HG03521 (cell line): ENCODE measurements at regions not wholly inside any gene's neighbourhood (a gene's known extent, or its start where the extent isn't known, plus 50 kb on each side); places are given as distances from the start of the nearest gene placed in this dataset.
"Not testable (repeated sequence)": the region's sequence is repeated elsewhere in the genome, so short reads cannot be mapped to it uniquely, and the experiment has no call there.

ENCODE experiments used
- ATAC-seq: cut with Tn5 transposase; IDR thresholded peaks from one replicate; pipeline ENCODE4 v1.9.1; 2021; ENCODE audit warnings: mild to moderate bottlenecking, moderate library complexity; ENCODE audit not compliant: unreplicated experiment

DNA sequence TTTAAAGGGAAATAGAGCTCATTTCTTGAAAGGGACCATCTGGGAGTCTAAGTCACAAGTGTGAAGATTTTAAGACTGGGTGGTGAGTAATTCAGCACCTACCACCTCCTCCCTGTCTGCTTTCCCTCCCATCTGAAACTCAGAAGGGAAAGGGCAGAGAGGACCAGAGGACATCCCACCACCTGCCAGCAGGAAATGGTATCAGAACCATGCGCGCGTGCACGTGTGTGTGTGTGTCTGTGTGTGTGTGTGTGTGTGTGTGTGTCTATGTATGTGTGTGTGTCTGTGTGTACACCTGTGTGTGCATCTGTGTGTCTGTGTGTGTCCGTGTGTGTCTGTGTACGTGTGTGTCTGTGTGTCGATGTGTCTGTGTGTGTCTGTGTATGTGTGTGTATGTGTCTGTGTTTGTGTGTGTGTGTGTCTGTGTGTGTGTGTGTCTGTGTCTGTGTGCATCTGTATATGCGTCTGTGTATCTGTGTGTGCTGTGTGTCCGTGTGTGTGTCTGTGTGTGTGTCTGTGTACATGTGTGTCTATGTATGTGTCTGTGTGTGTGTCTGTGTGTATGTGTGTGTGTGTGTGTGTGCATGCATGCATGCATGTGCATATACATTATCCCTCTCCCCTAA is 76.8 kb downstream of the ZFP36L2 start:
- ATAC-seq: no peak

DNA sequence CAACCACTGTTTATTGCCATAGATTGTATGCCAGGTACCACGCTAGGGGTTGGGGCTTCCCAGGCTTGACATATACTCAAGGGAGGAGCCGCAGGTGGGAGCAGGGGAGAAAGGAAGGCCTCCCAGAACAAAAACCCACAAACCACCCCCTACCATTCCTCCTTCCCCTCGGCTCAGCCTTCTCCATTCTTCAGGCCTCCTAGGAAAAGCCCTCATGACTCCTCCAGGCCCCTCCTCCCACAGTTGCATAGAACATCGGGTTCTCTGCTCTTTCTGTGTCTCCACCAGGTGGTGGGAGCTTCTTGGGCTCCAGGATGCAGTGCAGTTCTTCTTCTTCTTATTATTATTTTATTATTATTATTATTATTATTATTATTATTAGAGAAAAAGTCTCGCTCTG is 80.3 kb downstream of the ZFP36L2 start:
- no peak for ATAC-seq

DNA sequence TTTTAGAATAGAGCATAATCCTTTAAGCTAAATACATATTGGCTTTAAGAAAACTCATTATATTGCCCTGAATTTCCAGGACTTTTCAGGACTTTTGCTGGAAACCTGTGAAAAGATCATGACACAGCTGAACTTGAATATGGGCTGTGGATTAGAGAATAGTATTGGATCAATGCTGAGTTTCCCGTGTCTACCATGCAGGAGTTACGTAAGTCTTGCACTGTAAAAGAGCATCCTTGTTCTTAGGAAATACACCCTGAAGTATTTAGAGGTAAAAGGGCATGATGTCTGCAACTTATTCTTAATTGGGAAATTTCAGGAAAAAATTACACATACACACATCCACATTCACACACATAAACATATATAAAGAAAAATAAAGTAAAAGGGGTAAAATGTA is 82.1 kb downstream of the ZFP36L2 start:
- ATAC-seq: no peak

DNA sequence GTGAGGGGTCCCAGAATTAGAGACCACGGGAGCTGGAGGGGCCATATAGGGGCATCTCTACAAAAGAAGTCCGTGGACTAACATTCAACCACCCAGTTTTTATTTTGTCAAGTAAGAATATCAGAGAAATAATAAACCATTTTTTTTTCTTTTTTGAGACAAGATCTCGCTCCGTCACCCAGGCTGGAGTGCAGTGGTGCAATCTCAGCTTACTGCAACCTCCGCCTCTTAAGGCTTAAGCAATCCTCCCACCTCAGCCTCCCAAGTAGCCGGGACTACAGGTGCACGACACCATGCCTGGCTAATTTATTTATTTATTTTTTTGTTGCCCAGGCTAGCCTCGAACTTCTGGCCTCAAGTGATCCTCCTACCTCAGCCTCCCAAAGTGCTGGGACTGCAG is 82.7 kb downstream of the ZFP36L2 start:
- no peak for ATAC-seq

DNA sequence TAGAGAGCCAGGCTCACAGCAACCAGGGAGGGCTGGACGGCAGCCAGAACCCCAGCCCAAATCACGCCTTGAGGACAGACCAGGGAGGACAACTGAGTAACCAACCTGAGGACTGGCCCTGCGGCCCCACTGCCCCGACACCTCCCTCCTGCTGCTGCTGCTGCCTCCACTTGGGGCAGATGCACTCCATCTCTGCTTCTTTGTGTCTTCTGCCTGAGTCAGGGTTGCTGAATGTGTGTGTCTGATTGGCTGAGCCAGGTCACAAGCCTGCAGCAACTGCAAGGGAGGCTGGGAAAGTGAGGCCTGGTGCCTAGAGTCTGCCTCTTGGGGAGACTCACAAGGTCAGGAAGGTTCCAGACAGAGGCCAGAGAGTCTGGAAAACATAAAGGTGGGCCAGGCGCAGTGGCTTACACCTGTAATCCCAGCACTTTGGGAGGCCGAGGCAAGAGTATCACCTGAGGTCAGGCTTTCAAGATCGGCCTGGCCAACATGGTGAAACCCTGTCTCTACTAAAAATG is 83.4 kb downstream of the ZFP36L2 start:
- ATAC-seq: no peak

DNA sequence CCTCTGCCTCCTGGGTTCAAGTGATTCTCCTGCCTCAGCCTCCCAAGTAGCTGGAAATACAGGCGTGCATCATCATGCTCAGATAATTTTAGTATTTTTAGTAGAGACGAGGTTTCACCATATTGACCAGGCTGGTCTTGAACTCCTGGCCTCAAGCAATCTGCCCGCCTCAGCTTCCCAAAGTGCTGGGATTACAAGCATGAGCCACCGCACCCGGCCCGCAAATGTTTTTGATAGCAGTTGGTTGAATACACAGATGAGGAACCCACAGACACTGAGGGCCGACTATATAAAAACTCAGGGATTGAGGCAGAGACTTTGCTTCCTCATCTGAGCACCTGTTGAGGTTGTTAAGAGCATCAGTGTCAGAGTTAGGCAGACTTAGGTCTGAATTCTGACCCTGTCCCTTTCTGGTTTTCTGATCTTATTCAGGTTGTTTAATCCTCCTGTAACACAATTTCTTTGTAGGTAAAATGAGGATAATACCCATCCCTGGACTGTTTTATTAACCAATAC is 84.7 kb downstream of the ZFP36L2 start:
- ATAC-seq: not testable (repeated sequence)

DNA sequence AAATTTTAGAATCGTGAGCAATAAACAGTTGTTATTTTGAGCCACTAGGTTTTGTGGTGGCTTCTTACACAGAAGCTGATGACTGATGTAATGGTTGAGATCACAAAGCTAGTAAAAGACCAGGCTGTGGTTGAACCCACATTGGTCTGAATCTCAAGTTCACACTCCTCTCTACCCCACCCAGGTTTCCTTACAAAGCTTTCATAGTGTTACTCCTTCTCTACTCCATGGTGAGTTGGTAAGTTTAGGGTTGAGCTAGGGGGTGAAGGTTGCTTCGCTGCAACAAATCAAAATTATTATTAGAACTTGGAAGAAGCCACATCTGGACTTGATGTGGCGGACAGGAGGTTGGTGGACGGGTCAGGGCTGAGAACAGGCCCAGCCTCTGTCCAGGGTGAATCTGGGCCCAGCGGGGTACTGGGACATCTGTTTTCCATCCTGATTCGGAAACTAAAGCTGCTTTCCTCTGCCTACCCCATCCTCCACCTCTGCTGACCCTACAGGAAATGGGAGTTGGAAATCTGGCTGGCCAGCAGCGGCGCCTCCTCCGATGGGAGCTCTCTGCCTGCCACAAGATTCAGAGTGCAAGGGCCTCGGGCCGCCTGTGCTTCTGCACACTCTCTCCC is 86.3 kb downstream of the ZFP36L2 start:
- no peak for ATAC-seq

DNA sequence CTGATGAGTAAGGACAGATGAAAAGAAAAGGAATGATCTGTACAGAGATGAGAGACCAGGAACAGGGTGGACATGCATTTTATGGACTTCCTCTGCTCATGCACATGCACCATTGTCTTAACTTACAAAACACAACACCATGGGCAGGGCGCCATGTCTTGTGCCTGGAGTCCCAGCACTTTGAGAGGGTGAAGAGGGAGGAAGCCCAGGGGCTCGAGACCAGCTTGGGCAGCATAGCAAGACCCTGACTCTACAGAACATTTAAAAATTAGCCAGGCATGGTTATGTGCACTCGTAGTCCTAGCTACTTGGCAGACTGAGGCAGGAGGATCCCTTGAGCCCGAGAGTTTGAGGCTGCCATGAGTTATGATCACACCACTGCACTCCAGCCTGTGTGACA is 86.9 kb downstream of the ZFP36L2 start:
- no peak for ATAC-seq

DNA sequence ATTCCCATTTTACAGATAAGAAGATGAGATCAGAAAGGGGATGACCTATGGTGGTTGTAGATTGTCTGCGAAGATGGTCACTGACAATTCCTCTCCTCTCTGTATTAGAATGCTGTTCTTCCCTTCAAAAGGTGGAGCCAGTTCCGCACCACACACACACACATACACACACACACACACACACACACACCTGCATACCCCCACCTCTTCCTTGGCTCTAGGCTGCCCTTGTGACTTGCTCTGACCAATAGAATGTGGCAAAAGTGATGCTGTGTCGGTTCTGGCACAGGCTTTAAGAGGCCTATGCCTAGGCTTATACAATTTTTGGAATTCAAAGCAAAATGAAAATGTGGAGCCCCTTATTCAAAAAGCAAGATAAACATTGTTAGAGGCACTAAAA is 88.0 kb downstream of the ZFP36L2 start:
- no peak for ATAC-seq

DNA sequence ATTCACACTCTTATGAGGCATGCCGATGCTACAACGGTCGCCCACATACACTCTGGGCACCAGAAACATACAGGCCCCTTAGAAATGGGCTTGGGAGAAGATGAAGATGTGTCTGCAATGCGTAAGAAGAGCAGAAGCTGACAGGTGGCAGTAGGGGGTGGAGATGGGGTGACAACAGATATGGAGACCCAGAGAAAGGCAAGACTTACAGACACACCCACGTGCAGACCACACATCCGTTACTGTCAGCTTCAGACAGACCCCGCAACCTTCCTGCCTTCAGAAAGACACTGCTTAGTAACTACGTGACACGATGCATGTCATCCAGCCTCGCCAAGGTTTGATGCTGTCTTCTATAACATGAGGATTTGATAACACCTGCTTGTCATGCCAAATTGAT is 89.5 kb downstream of the ZFP36L2 start:
- no peak for ATAC-seq

DNA sequence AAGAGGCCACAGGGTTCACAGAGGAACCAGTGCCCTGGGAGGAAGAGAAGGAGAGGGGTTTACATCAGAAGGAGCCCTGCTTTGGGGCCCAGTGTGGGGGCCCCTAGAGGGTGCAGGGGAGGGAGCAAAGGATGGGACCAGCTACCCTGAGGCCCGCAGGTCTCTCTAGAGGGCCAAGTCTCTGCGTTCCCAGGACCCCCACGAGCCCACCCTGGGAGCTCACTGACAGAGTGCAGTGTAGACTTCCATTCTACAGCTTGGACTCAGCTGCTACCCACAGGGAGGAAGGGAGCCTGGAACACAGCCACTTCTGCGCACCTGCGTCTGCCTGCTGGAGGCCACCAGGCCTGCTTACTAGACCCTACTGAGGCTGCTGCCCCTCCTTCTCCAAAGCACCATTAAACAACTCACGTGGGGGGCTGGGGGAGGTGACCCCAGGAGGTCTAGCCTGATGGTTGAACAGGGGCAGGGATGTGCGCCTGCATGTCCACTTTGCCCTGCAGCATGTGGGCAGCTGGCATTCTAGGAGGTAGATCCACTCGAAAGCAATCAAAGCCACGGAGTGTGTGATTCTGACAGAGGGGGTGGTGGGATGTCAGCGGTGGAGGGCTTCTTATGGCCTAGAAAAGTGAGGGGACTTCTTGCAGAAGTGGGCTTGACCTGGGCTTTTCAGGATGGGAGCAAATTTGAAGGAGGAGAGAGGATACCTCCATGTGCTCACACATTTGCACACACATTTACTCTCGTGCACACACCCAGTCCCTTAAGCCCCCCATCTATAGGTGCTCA is 90.2 kb downstream of the ZFP36L2 start:
- ATAC-seq: no peak

DNA sequence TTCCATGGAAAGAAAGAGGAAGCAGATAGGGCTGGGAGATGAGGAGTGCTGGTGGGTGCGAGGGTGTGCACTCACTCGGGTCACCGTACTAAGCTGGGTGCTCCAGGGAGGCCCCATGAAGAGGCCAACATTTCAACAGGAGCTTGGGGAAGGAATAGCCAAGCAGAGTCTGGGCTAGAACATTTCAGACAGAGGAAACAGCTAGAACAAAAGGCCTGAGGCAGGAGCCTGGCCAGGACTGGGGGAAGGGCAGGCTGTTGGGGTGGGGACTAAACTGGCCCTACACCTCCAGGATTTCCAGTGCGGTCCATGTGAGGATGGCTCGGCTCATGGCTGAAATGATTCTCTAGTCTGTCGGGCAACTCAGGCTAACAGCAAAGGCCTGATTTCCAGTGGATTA is 90.8 kb downstream of the ZFP36L2 start:
- ATAC-seq: no peak

DNA sequence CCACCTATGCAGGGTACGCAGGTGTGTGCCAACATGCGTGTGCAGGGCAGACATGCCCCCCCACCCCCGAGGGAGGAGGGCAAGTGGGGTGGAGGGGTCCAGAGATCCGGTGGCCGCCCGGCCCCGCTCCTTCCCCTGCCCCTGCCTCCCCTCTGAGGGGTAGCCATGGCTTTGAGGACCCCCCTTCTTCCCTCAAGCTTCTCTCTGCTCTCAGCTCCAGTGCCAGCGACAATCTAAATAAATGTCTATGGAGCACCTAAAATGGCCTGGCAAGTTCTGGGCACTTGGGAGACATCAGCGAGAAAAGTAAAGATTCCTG is 91.9 kb downstream of the ZFP36L2 start:
- ATAC-seq: no peak

DNA sequence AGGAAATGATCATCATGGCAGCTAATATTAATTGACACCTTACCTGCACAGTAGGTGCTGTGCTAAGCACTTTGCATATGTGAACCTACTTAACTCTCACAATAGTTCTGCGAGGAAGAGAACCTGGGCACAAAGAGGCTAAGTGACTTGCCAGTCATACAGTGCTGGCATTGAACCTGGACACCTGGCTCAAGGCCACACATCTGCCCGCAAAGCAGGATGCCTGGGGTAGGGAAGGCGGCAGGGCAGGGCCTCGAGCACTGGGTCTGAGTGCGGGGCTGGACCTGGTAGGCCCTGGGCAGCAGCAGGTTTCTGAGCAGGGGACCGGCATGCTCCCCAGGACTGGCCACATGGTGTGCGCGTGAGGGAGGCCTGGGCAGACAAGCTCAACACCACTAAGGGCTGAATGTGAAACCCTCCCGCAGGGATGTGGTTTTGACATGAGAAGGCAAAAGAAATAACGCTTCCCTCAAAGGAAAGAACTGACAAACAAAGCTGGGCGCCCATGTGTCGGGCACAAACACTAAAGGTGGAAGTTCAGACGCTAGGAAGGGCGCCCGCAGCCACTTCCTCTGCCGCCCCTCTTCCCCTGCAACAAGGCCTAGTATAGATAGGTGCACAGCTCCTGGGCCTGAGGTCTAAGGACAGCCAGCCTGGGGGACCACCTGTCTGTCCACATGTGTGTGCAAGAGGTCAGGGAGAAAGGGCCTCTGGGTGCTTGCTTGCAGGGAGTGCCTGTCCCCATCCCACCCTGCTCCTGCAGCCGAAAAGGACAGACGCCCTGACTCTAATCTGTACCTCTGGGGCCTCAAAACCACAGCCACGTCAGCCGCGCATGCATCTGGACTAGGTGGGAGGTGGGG is 92.5 kb downstream of the ZFP36L2 start:
- no peak for ATAC-seq

DNA sequence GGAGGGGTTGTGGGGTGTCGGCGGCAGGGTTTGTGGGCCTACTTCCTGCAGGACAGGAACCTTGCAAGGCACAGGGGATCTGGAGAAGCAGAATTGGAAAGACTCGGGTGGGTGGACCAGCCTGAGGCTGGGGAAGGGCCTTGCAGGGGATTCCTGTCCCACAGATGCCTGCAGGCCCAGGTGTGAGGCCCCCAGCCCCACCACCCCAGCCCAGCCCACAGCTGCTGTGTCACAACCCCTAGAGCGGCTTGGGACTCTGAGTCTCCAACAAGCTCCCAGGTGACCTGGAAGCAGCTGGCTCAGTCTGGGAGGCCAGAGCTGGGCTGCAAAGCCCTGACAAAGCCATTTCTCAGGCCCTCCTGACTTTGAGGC is 93.1 kb downstream of the ZFP36L2 start:
- ATAC-seq: no peak

DNA sequence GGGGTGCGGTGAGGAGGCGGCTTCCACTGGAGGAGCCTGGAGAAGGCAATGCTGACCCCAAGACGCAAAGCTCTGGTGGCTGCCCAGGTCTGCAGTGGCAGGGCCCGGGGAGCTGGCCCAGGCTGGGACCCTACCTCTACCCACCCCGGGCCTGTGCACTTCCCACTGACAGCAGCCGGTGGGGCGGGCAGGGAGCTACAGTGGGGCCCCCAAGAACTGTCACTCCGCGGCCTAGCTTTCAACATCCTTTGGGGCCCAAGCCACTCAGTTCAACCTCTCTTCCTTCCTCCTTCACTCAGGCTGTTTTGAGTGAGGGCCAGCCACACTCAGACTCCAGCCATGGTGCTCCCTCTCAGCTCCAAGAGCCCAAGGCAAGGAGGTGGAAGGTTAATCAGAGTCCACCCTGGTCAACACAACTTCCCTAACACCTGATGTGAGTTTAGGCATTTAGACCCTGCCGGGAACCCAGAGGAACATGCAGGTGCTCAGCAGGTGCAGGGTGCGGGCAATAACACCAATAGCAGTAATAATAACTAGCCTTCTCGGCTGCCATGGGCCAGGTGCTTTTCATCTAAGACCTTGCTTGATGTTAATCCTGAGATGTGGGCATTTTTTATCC is 93.6 kb downstream of the ZFP36L2 start:
- ATAC-seq: no peak

DNA sequence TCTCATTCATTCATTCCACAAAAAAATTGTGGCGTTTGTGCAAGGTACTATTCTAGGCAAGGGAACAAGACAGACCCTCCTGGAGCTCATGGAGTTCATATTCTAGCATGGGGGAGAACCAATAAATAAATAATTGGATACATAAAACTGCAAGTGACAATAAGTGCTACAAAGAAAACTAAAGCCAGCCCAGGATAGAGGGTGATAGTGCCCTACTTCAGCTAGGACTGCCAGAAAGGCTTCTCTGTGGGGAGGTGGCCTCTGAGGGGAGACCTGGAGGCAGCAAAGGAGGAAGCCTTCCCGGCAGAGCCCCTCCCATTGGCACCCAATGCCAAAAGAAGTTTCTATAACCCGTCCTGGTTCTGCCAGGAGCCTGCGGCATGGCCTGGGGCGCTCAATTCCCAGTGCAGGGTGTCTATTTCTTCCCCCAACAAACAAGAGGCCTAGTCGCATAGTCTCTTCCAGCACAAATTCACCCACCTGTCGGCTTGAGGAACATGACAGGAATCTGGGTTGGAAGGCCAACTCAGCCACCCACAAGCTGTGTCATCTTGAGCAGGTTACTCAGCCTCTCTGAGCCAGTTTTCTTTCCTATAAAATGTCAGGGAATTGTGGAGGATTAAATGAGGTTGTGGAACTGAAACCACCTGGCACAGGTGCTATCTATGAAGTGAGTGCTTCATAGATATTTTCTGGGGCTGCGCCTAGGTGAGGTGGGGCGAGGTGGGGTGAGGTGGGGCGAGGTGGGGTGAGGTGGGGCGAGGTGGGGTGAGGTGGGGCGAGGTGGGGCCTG is 94.3 kb downstream of the ZFP36L2 start:
- ATAC-seq: no peak

DNA sequence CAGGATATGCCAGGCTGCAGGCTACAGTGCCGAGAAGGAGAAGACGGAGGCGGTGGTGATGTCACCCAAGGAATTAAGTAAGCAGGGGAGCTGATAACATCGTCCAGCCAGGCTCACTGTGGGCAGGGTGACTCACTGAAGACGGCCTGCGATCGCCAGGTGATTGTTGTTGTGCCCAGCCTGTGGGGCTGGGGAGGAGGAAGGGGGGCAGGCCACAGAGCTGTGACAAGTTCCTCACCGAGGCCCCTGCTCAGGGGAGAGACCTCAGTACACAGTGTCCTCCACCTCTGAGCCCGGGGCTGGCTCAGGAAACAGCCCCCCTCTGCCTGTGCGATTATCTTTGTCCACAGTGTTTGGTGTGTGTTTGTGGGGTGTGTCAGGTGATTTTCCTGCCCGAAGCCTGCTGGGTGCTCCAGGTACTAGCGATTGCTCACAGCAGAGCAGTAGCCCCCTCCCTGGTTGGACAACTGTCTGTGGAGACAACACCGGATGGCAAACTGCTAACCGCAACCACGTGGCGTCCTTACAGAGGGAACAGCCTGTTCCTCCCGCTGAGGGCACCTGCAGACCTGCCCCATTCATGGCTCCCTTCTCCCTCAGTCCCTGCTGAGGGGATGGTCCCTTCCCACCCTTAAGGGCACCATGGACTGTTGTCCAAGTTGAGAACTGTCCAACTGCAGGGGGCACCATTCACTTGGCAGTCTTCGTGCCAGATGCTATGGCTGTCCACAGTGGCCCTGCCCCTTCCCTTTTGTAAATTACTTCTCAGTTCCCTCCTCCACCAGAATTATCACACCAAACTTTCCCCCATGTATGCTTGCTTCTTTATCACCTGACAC is 95.1 kb downstream of the ZFP36L2 start:
- peak; percentile 34 for ATAC-seq

DNA sequence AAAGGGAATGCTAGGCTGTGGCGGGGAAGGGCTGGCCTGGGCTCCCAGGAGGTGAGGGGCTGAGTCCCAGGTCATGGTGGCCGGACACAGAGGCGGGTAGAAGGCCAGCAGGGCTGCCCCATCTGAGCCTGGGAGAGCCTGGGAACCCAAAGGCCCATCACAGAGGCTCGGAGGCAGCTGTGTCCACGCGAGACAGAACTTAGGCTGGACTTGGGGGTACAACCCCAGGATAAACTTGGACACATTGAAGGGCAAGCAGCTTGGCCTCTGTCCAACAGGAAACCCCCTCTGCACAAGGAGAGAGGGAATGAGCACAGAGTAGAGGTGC is 95.9 kb downstream of the ZFP36L2 start:
- ATAC-seq: no peak
